ENCODE measurements at regions not wholly inside any gene's neighbourhood (a gene's known extent, or its start where the extent isn't known, plus 50 kb on each side); places are given as distances from the start of the nearest gene placed in this dataset.

- Histone ChIP-seq H3K27ac (no peak overlapping the region), H3K4me3 (no peak overlapping the region), H3K4me1 (no peaks in the 10 kb centered on the region), H3K9me3 (no peaks in the 10 kb centered on the region), H3K36me3 (no peaks in the 10 kb centered on the region), H3K27me3 (no peaks in the 10 kb centered on the region)
- TF ChIP-seq POLR2A (IDR thresholded peaks at IDR 0.05) (no peak), CTCF (IDR thresholded peaks at IDR 0.05) (no peak)
- DNase-seq = no peak
Observed at GRCh38 chr5:144103611-144104485, 66.6 kb downstream of the YIPF5 start.

- Histone ChIP-seq H3K36me3 (no peaks in the 10 kb centered on the region), H3K4me1 (no peaks in the 10 kb centered on the region), H3K4me3 (no peak overlapping the region), H3K9me3 (no peaks in the 10 kb centered on the region), H3K27ac (no peak overlapping the region), H3K27me3 (no peaks in the 10 kb centered on the region)
- no peak for TF ChIP-seq CTCF (IDR thresholded peaks at IDR 0.05)
- TF ChIP-seq POLR2A (IDR thresholded peaks at IDR 0.05) = no peak
- DNase-seq = no peak
Observed at GRCh38 chr5:144105371-144105770, 65.1 kb downstream of the YIPF5 start.

GRCh38 chr5:144108131-144108530 is 62.3 kb downstream of the YIPF5 start:
- Histone ChIP-seq H3K4me3 (no peak overlapping the region), H3K27ac (no peak overlapping the region), H3K4me1 (no peaks in the 10 kb centered on the region), H3K27me3 (no peaks in the 10 kb centered on the region), H3K9me3 (no peaks in the 10 kb centered on the region), H3K36me3 (no peaks in the 10 kb centered on the region)
- TF ChIP-seq CTCF (IDR thresholded peaks at IDR 0.05) (no peak), POLR2A (IDR thresholded peaks at IDR 0.05) (no peak)
- DNase-seq = no peak
